CD4-positive, alpha-beta T cell (primary cell): ENCODE measurements at regions not wholly inside any gene's neighbourhood (a gene's known extent, or its start where the extent isn't known, plus 50 kb on each side); places are given as distances from the start of the nearest gene placed in this dataset.

Experiments used
- ATAC-seq: fragments of 200-7000 bp; cut with Tn5 transposase; one replicate; pipeline ENCODE4 v1.10.0; 2022; ENCODE audit warnings: mild to moderate bottlenecking; ENCODE audit not compliant: poor library complexity
- CTCF ChIA-PET: fragments of 350-600 bp; sonication (Branson Sonifier 250); formaldehyde crosslinking; loops from one replicate; lab custom pipeline; 2021; ENCODE audit warnings: antibody characterized with exemption, inconsistent platforms; lab: Charles Lee
- POLR2A ChIA-PET: fragments of 350-600 bp; sonication (Branson Sonifier 250); formaldehyde crosslinking; loops from one replicate; lab custom pipeline; 2021; ENCODE audit warnings: antibody characterized with exemption, inconsistent platforms; lab: Charles Lee
- DNase-seq, 14 experiments: peaks; one replicate each; pipeline ENCODE4 v3.0.0-alpha.2; 2013 to 2020; ENCODE audit warnings: mixed read lengths in 2 of 14
- H3K27ac ChIP-seq, 2 donors: one replicate each; pipeline versions ENCODE4 v1.5.1 to v1.7.0; 2013; ENCODE audit warnings: low read length in 2 of 2, low read depth in 1 of 2, mild to moderate bottlenecking in 1 of 2
- H3K27me3 ChIP-seq, 2 experiments: 1 replicate in 1 of 2; 2 replicates in 1 of 2; pipeline versions ENCODE4 v1.6.1 to v1.7.0; 2013; ENCODE audit warnings: low read length in 2 of 2, control low read depth in 1 of 2, mild to moderate bottlenecking in 1 of 2, moderate library complexity in 1 of 2; ENCODE audit not compliant: insufficient read depth in 2 of 2, control insufficient read depth in 1 of 2
- H3K36me3 ChIP-seq: one replicate; pipeline ENCODE4 v1.6.1; 2013; ENCODE audit warnings: low read length, control low read depth; ENCODE audit not compliant: insufficient read depth
- H3K4me1 ChIP-seq: one replicate; pipeline ENCODE4 v1.6.1; 2013; ENCODE audit warnings: low read length, control low read depth; ENCODE audit not compliant: insufficient read depth
- H3K4me3 ChIP-seq: one replicate; pipeline ENCODE4 v1.5.1; 2013; ENCODE audit warnings: mild to moderate bottlenecking, low read length, moderate library complexity
- H3K9me3 ChIP-seq, 2 experiments: 1 replicate in 1 of 2; 2 replicates in 1 of 2; pipeline versions ENCODE4 v1.6.1 to v1.7.0; 2013; ENCODE audit warnings: low read length in 2 of 2, mild to moderate bottlenecking in 2 of 2, control low read depth in 1 of 2, moderate library complexity in 1 of 2; ENCODE audit not compliant: control insufficient read depth in 1 of 2, insufficient read depth in 1 of 2
- H3K27ac Mint-ChIP-seq: one replicate; pipeline ENCODE4 v1.8.0; 2020; ENCODE audit warnings: mixed read lengths
- H3K27me3 Mint-ChIP-seq: one replicate; pipeline ENCODE4 v1.8.0; 2021; ENCODE audit warnings: mixed read lengths
- H3K36me3 Mint-ChIP-seq: one replicate; pipeline ENCODE4 v1.8.0; 2021; ENCODE audit warnings: low read depth, mixed read lengths
- H3K4me1 Mint-ChIP-seq: one replicate; pipeline ENCODE4 v1.8.0; 2021; ENCODE audit warnings: low read depth, mixed read lengths
- H3K4me3 Mint-ChIP-seq: one replicate; pipeline ENCODE4 v1.8.0; 2020; ENCODE audit warnings: mild to moderate bottlenecking, mixed read lengths
- H3K9me3 Mint-ChIP-seq: one replicate; pipeline ENCODE4 v1.8.0; 2020; ENCODE audit warnings: mixed read lengths
- intact Hi-C, 2 experiments: fragments of 100-400 bp; cut with DNase I in 1 of 2; cut with micrococcal nuclease in 1 of 2; formaldehyde crosslinking; loops; one replicate each; pipeline versions ENCODE4 v1.15.1 to v1.9.0; 2023 to 2025; cut with DNase I, micrococcal nuclease
- TF ChIP-seq, protein P1 (sequence below): fragments of 200-600 bp; IDR thresholded peaks from one replicate; pipeline ENCODE4 v1.8.0; 2022; ENCODE audit warnings: antibody characterized with exemption, mild to moderate bottlenecking

DNA sequence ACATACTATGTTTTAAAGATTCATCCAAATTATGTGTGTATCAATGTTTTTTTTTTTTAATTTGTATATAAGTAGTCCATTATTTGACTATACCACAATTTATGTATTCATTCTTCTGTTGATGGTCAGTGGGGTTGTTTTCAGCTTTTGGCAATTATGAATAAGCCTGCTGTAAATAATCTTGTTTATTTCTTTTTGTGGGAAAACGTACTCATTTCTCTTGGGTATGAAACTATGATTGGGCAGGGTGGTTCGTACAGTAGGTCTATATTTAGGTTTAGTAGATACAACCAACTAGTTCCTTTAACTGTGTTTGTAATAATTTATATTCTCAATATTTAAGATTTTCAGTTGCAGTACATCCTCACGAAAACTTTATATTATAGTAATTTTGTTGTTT, 329.2 kb downstream of the LPIN1 start:
- ATAC-seq, result no peak
- no peaks in the 10 kb centered on the region for H3K36me3 ChIP-seq
- H3K9me3 ChIP-seq, result no peaks in the 10 kb centered on the region
- Mint-ChIP-seq H3K27me3 (no peaks in the 10 kb centered on the region), H3K27ac (no peak overlapping the region), H3K9me3 (no peaks in the 10 kb centered on the region), H3K4me1 (peaks cover 4% of the 10 kb centered on the region), H3K4me3 (no peak overlapping the region), H3K36me3 (no peaks in the 10 kb centered on the region)
- ChIA-PET CTCF (no interaction called here), POLR2A (no interaction called here)
- H3K27ac ChIP-seq, result no peak overlapping the region
- intact Hi-C loops, result no loop called here
- no peak for DNase-seq
- no peak overlapping the region for H3K4me3 ChIP-seq
- no peaks in the 10 kb centered on the region for H3K27me3 ChIP-seq
- TF ChIP-seq, protein P1, sequence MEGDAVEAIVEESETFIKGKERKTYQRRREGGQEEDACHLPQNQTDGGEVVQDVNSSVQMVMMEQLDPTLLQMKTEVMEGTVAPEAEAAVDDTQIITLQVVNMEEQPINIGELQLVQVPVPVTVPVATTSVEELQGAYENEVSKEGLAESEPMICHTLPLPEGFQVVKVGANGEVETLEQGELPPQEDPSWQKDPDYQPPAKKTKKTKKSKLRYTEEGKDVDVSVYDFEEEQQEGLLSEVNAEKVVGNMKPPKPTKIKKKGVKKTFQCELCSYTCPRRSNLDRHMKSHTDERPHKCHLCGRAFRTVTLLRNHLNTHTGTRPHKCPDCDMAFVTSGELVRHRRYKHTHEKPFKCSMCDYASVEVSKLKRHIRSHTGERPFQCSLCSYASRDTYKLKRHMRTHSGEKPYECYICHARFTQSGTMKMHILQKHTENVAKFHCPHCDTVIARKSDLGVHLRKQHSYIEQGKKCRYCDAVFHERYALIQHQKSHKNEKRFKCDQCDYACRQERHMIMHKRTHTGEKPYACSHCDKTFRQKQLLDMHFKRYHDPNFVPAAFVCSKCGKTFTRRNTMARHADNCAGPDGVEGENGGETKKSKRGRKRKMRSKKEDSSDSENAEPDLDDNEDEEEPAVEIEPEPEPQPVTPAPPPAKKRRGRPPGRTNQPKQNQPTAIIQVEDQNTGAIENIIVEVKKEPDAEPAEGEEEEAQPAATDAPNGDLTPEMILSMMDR, result no peak
- no peaks in the 10 kb centered on the region for H3K4me1 ChIP-seq

DNA sequence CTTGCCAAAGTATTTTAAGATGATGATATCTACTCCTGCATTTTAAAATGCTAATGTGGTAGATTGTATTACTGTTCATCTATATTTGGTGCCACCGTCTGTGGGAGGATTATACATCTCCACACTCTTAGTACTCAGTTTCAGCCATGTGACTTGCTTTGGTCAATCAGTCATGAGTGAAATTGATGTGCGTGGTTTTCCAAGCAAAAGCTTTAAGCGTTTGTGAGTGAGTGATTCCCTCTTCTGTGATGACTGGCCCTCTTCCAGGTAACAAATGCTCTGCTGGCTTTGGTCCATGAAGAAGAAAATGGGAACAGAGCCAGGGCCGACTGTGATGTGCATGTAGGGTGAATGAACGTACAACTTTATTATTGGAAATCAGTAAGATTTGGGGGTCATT, 330.4 kb downstream of the LPIN1 start:
- peaks cover 8% of the 10 kb centered on the region for H3K4me1 ChIP-seq
- ATAC-seq, result no peak
- Mint-ChIP-seq H3K4me1 (peaks cover 16% of the 10 kb centered on the region), H3K9me3 (no peaks in the 10 kb centered on the region), H3K4me3 (no peak overlapping the region), H3K27me3 (no peaks in the 10 kb centered on the region), H3K27ac (no peak overlapping the region), H3K36me3 (no peaks in the 10 kb centered on the region)
- intact Hi-C loops, result no loop called here
- H3K27me3 ChIP-seq, result no peaks in the 10 kb centered on the region
- H3K9me3 ChIP-seq, result no peaks in the 10 kb centered on the region
- H3K36me3 ChIP-seq, result no peaks in the 10 kb centered on the region
- TF ChIP-seq, protein P1, result no peak
- H3K4me3 ChIP-seq, result no peak overlapping the region
- H3K27ac ChIP-seq, result no peak overlapping the region
- POLR2A ChIA-PET, result no interaction called here
- DNase-seq, result no peak
- CTCF ChIA-PET, result no interaction called here

DNA sequence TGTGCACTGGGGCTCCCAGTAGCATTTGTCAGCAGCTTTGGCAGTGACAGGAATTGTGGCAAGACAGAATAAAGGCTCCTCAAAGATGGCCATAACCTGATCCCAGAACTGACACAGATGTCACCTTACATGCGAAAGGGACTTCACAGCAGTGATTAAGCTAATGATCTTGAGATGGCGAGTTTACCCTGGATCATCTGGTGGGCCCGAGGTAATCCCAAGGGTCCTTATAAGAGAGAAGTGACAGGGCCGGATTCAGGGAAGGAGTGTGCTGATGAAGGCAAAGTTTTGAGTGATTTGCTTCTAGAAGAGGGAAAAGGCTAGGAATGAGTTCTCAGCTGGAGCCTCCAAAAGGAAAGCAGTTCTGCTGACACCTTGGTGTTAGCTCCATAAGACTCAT, 333.9 kb downstream of the LPIN1 start:
- H3K36me3 Mint-ChIP-seq, result no peaks in the 10 kb centered on the region
- Histone ChIP-seq H3K9me3 (no peaks in the 10 kb centered on the region), H3K27me3 (no peaks in the 10 kb centered on the region), H3K36me3 (no peaks in the 10 kb centered on the region), H3K27ac (no peak overlapping the region), H3K4me3 (no peak overlapping the region), H3K4me1 (peaks cover 20% of the 10 kb centered on the region)
- no peaks in the 10 kb centered on the region for H3K9me3 Mint-ChIP-seq
- no peak overlapping the region for H3K4me3 Mint-ChIP-seq
- POLR2A ChIA-PET, result interaction anchor here (2.0 kb wide), 1 partner anchor 36 kb away, joined by 9 read pairs; no protein-coding TSS in a partner anchor
- CTCF ChIA-PET, result no interaction called here
- intact Hi-C loops, result loop anchor here in 1 of 2 experiments (1.0 kb wide), 1 partner anchor 28 kb away; no protein-coding TSS in a partner anchor
- H3K27ac Mint-ChIP-seq, result peak overlapping the region; percentile 4
- TF ChIP-seq, protein P1, result no peak
- H3K4me1 Mint-ChIP-seq, result peaks cover 33% of the 10 kb centered on the region
- H3K27me3 Mint-ChIP-seq, result no peaks in the 10 kb centered on the region
- DNase-seq, result no peak
- ATAC-seq, result no peak
